Fibroblast of pulmonary artery (primary cell): ENCODE measurements at regions not wholly inside any gene's neighbourhood (a gene's known extent, or its start where the extent isn't known, plus 50 kb on each side); places are given as distances from the start of the nearest gene placed in this dataset.

Experiments used
- DNase-seq: peaks from one replicate; pipeline ENCODE4 v3.0.0-alpha.2; 2010; ENCODE audit warnings: low read depth
- H3K4me3 ChIP-seq: replicated peaks from 2 replicates; pipeline ENCODE4 v1.5.1; 2011; ENCODE audit warnings: low read depth, mild to moderate bottlenecking, control low read depth, low read length, moderate library complexity
- TF ChIP-seq, protein P1 (sequence below): IDR thresholded peaks from 2 replicates; pipeline ENCODE4 v1.5.1; 2011; ENCODE audit warnings: mild to moderate bottlenecking, control low read depth, low read length, inconsistent platforms; ENCODE audit errors: missing control alignments

DNA sequence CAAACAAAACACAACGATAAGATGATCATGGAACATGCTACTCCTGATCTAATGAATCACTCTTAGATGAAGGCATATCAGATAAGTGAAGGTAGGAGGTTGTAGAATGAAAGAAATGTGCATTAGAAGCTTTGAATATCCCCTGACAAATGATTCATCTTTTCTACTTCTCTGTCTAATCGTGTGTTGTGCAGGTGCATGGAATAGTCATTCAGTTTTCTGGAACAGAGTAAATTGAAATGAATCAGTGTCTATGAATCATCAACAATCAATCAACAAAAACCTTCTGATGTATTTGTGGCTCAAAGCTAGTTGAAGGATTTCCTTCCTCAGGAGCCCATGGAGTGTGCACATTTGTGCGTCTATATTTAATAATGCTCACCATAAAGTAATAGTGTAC, 1290.4 kb upstream of the PCDH20 start:
- H3K4me3 ChIP-seq, result no peak overlapping the region
- TF ChIP-seq, protein P1, sequence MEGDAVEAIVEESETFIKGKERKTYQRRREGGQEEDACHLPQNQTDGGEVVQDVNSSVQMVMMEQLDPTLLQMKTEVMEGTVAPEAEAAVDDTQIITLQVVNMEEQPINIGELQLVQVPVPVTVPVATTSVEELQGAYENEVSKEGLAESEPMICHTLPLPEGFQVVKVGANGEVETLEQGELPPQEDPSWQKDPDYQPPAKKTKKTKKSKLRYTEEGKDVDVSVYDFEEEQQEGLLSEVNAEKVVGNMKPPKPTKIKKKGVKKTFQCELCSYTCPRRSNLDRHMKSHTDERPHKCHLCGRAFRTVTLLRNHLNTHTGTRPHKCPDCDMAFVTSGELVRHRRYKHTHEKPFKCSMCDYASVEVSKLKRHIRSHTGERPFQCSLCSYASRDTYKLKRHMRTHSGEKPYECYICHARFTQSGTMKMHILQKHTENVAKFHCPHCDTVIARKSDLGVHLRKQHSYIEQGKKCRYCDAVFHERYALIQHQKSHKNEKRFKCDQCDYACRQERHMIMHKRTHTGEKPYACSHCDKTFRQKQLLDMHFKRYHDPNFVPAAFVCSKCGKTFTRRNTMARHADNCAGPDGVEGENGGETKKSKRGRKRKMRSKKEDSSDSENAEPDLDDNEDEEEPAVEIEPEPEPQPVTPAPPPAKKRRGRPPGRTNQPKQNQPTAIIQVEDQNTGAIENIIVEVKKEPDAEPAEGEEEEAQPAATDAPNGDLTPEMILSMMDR, result no peak
- DNase-seq, result no peak

DNA sequence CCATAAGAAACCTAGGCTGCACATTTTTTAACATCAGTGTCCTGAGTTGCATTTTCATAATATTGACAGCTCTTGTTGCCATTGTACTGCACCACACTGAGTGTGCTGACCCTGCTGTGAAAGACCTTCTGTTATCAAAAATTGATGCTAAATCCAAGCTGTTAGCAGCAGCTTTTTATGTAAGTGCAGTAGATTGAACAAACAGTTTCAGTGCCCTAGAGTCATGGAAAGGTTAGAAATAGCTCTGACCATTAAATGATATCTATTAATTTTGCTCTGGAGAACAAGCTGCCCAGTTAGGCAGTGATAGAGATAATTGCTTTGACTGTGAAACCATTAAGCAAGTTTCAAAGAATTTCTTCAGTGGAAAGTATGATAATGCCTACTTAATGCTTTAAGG, 1289.2 kb upstream of the PCDH20 start:
- H3K4me3 ChIP-seq, result no peak overlapping the region
- no peak for DNase-seq
- TF ChIP-seq, protein P1, result no peak

- H3K4me3 ChIP-seq, result no peak overlapping the region
- no peak for DNase-seq
- TF ChIP-seq, protein P1, result no peak
Measured at GRCh38 chr13:62702502-62702901, 1286.9 kb upstream of the PCDH20 start.

- TF ChIP-seq, protein P1, result no peak
- H3K4me3 ChIP-seq, result no peak overlapping the region
- no peak for DNase-seq
Measured at GRCh38 chr13:62697701-62698100, 1282.1 kb upstream of the PCDH20 start.

DNA sequence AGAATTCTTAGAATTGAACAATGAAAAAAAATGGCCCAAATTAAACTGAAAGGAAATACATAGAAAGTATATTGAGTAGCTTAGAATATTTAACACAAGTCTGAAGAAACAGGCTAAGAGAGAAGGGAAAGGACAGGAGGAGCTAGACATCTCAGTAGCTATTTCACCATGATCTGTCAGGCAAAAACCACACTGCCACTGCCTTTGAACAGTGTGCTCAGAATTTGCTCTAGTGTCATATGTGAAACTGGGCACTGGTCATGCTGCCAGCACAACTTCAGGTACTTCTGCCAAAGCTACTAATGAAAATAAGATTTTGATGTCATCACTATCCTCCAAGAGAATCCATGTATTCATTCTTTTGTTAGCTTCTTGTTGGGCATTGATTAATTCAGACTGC, 1280.8 kb upstream of the PCDH20 start:
- no peak for DNase-seq
- no peak overlapping the region for H3K4me3 ChIP-seq
- TF ChIP-seq, protein P1, result no peak

- TF ChIP-seq, protein P1, result no peak
- no peak overlapping the region for H3K4me3 ChIP-seq
- no peak for DNase-seq
Measured at GRCh38 chr13:62687732-62688131, 1272.1 kb upstream of the PCDH20 start.

- H3K4me3 ChIP-seq, result no peak overlapping the region
- TF ChIP-seq, protein P1, result no peak
- no peak for DNase-seq
Measured at GRCh38 chr13:62684359-62684758, 1268.7 kb upstream of the PCDH20 start.
